ENCODE measurements at regions not wholly inside any gene's neighbourhood (a gene's known extent, or its start where the extent isn't known, plus 50 kb on each side); places are given as distances from the start of the nearest gene placed in this dataset.

DNA sequence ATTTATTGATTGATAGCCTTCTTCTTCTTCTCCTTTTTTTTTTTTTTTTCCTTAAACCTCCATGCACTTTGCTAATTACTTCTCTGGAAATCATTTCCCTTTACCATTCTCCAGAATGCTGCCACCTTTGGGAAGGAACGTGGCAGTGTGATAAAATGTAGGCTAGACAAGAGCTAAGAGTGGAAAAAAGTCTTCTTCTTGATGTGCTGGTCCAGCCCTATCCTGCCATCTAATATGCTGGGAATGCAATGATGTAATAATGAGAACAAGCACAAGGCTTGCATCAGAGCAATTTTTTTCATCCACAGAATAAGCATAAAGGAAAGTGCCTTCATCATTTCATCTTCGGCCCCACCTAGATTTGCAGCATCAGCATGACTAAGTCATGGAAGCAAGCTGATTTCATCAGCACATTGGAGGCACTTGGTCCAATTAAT, 128.7 kb upstream of the ZFHX3 start:
- DNase-seq (ENCODE audit: extremely low spot score), result no peak
- ChIA-PET CTCF (interaction anchor here (0.6 to 1.2 kb wide), 8 partner anchors 8 to 1971 kb away, joined by 3 to 10 read pairs (median 4); no protein-coding TSS in a partner anchor), POLR2A (interaction anchor here (1.5 kb wide), 1 partner anchor 107 kb away, joined by 4 read pairs; no protein-coding TSS in a partner anchor)
- peak; percentile 74 for TF ChIP-seq ZNF384 (IDR thresholded peaks at IDR 0.05)
- no peak for TF ChIP-seq FOXA1 (IDR thresholded peaks at IDR 0.05)
- TF ChIP-seq LEF1 (IDR thresholded peaks at IDR 0.05; ENCODE audit: borderline replicate concordance), result no peak

- POLR2A ChIA-PET, result interaction anchor here (1.3 kb wide), 1 partner anchor 77 kb away, joined by 3 read pairs; no protein-coding TSS in a partner anchor
- CTCF ChIA-PET, result interaction anchor here (0.6 kb wide), 1 partner anchor 227 kb away, joined by 3 read pairs; no protein-coding TSS in a partner anchor
- no peak for DNase-seq (ENCODE audit: extremely low spot score)
- no peak for TF ChIP-seq TARDBP (IDR thresholded peaks at IDR 0.05)
- no peak; the same call in 1 of the 2 replicates for TF ChIP-seq ZNF384 (IDR thresholded peaks at IDR 0.05)
- no peak for TF ChIP-seq SP1 (IDR thresholded peaks at IDR 0.05)
- no peak for TF ChIP-seq NFRKB (IDR thresholded peaks at IDR 0.05)
- TF ChIP-seq, protein P1, sequence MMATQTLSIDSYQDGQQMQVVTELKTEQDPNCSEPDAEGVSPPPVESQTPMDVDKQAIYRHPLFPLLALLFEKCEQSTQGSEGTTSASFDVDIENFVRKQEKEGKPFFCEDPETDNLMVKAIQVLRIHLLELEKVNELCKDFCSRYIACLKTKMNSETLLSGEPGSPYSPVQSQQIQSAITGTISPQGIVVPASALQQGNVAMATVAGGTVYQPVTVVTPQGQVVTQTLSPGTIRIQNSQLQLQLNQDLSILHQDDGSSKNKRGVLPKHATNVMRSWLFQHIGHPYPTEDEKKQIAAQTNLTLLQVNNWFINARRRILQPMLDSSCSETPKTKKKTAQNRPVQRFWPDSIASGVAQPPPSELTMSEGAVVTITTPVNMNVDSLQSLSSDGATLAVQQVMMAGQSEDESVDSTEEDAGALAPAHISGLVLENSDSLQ (IDR thresholded peaks at IDR 0.05), result no peak
- TF ChIP-seq ARNT (IDR thresholded peaks at IDR 0.05), result no peak
- no peak for TF ChIP-seq BHLHE40 (IDR thresholded peaks at IDR 0.05; ENCODE audit: borderline replicate concordance)
- no peak for TF ChIP-seq FOXA1 (IDR thresholded peaks at IDR 0.05)
- TF ChIP-seq ELF4 (IDR thresholded peaks at IDR 0.05), result no peak
- no peak for TF ChIP-seq SUZ12 (IDR thresholded peaks at IDR 0.05)
- no peak for TF ChIP-seq CTBP1 (IDR thresholded peaks at IDR 0.05; ENCODE audit: borderline replicate concordance)
- TF ChIP-seq HDGF (IDR thresholded peaks at IDR 0.05; ENCODE audit: borderline replicate concordance), result no peak
These were observed 125.2 kb upstream of the ZFHX3 start for GRCh38 chr16:73172973-73173709.

GRCh38 chr16:73172241-73172972, 124.5 kb upstream of the ZFHX3 start:
- CTCF ChIA-PET, result interaction anchor here (0.6 kb wide), 2 partner anchors 79 to 227 kb away, joined by 3 read pairs; no protein-coding TSS in a partner anchor
- peak; percentile 57 for DNase-seq (ENCODE audit: extremely low spot score)
- POLR2A ChIA-PET, result interaction anchor here (1.1 to 1.4 kb wide), 3 partner anchors 9 to 121 kb away, joined by 3 read pairs; no protein-coding TSS in a partner anchor
- TF ChIP-seq FOXA1 (IDR thresholded peaks at IDR 0.05), result no peak
- TF ChIP-seq FOXK2 (IDR thresholded peaks at IDR 0.05), result no peak
- peak; percentile 98 for TF ChIP-seq ZNF384 (IDR thresholded peaks at IDR 0.05)
- TF ChIP-seq ELF4 (IDR thresholded peaks at IDR 0.05), result no peak
- no peak for TF ChIP-seq LEF1 (IDR thresholded peaks at IDR 0.05; ENCODE audit: borderline replicate concordance)
- TF ChIP-seq SUZ12 (IDR thresholded peaks at IDR 0.05), result no peak
- no peak for TF ChIP-seq ARNT (IDR thresholded peaks at IDR 0.05)

- TF ChIP-seq HDGF (IDR thresholded peaks at IDR 0.05; ENCODE audit: borderline replicate concordance) (no peak), FOXA1 (IDR thresholded peaks at IDR 0.05) (no peak), ARNT (IDR thresholded peaks at IDR 0.05) (no peak), ELF4 (IDR thresholded peaks at IDR 0.05) (no peak), LEF1 (IDR thresholded peaks at IDR 0.05; ENCODE audit: borderline replicate concordance) (no peak), SP1 (IDR thresholded peaks at IDR 0.05) (no peak), BHLHE40 (IDR thresholded peaks at IDR 0.05; ENCODE audit: borderline replicate concordance) (no peak)
- TF ChIP-seq, protein P1 (IDR thresholded peaks at IDR 0.05), result no peak
- DNase-seq (ENCODE audit: extremely low spot score), result no peak
- POLR2A ChIA-PET, result interaction anchor here (1.1 to 1.4 kb wide), 3 partner anchors 10 to 121 kb away, joined by 3 read pairs; no protein-coding TSS in a partner anchor
- CTCF ChIA-PET, result no interaction called here
These were observed 123.9 kb upstream of the ZFHX3 start for GRCh38 chr16:73171901-73172240.

GRCh38 chr16:73171380-73171779, 123.5 kb upstream of the ZFHX3 start:
- POLR2A ChIA-PET, result interaction anchor here (1.4 kb wide), 1 partner anchor 10 kb away, joined by 3 read pairs; no protein-coding TSS in a partner anchor
- DNase-seq (ENCODE audit: extremely low spot score), result no peak
- CTCF ChIA-PET, result no interaction called here
- TF ChIP-seq HDGF (IDR thresholded peaks at IDR 0.05; ENCODE audit: borderline replicate concordance) (no peak), SUZ12 (IDR thresholded peaks at IDR 0.05) (no peak), SP1 (IDR thresholded peaks at IDR 0.05) (no peak), TARDBP (IDR thresholded peaks at IDR 0.05) (no peak), FOXK2 (IDR thresholded peaks at IDR 0.05) (no peak), NFRKB (IDR thresholded peaks at IDR 0.05) (no peak)

DNA sequence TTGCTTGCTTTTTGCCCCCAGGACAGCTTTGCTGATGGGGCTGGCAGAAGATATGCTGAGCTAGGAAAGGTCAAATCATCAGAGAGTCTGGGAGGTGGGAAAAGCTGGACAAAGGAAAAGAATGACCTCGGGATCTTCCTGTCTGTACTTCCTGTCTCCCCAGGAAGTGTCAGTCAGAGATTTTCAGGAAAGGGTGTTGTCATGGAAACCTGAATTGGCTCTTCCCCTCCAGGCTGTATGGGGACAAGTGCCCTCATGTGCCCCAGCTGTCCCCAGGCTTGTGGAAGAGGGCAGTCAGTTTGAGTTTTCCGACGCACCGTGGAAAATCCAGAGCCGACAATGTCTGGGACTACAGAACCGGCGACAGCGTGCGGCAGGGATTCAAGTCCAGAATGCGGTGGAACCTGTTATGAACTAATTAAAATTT, 122.7 kb upstream of the ZFHX3 start:
- TF ChIP-seq LEF1 (IDR thresholded peaks at IDR 0.05; ENCODE audit: borderline replicate concordance) (no peak), ARNT (IDR thresholded peaks at IDR 0.05) (no peak), ZNF384 (IDR thresholded peaks at IDR 0.05) (no peak), L3MBTL2 (conservative IDR thresholded peaks at IDR 0.05) (no peak)
- CTCF ChIA-PET, result interaction anchor here (1.0 kb wide), 1 partner anchor 175 kb away, joined by 3 read pairs; no protein-coding TSS in a partner anchor
- no peak for DNase-seq (ENCODE audit: extremely low spot score)
- POLR2A ChIA-PET, result no interaction called here

DNA sequence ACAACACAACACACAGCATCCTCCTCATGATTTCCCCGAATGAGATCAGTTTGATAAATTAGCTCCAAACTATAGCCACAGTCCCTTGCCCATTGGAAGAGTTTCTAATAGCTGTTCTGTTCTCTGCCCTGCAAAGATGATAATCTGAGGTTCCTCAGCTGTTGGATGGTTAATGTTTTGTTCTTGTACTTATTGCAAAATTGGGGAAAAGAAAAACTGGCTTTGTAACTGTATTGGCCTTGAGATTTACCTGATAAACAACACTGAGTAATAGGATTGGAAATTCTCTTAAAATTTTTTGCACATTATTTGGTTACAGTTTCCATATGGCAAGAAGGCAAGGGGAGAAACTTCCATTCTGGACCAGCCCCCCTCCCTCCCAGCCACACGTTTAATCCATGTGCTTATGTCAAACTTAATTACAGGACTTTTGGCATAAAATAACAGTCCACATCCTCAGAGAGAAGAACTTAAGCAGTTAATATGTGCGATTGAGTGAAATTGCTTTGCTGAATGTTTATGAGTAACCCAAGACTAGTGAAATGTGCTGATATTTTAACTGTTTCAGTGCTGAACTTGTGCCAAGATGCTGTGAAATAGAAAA, 119.1 kb upstream of the ZFHX3 start:
- DNase-seq (ENCODE audit: extremely low spot score), result no peak
- ChIA-PET CTCF (no interaction called here), POLR2A (no interaction called here)
- no peak for TF ChIP-seq ZNF384 (IDR thresholded peaks at IDR 0.05)
- TF ChIP-seq FOXA1 (IDR thresholded peaks at IDR 0.05), result no peak
- no peak for TF ChIP-seq FOXK2 (IDR thresholded peaks at IDR 0.05)
- TF ChIP-seq SUZ12 (IDR thresholded peaks at IDR 0.05), result no peak
- TF ChIP-seq HDGF (IDR thresholded peaks at IDR 0.05; ENCODE audit: borderline replicate concordance), result no peak
- TF ChIP-seq, protein P1 (IDR thresholded peaks at IDR 0.05), result no peak
- TF ChIP-seq NFRKB (IDR thresholded peaks at IDR 0.05), result no peak
- no peak for TF ChIP-seq ELF4 (IDR thresholded peaks at IDR 0.05)
- no peak for TF ChIP-seq CTBP1 (IDR thresholded peaks at IDR 0.05; ENCODE audit: borderline replicate concordance)
- no peak for TF ChIP-seq BHLHE40 (IDR thresholded peaks at IDR 0.05; ENCODE audit: borderline replicate concordance)

All from HEK293T (cell line).